Endodermal cell (in vitro differentiated cells): ENCODE measurements at regions not wholly inside any gene's neighbourhood (a gene's known extent, or its start where the extent isn't known, plus 50 kb on each side); places are given as distances from the start of the nearest gene placed in this dataset.

Experiments used
- DNase-seq: peaks from one replicate; pipeline ENCODE4 v3.0.0-alpha.2; 2017
- H3K27ac ChIP-seq: 2 replicates; pipeline ENCODE4 v1.5.1; 2013; ENCODE audit warnings: mild to moderate bottlenecking, low read depth, low read length, moderate library complexity
- H3K27me3 ChIP-seq: 2 replicates; pipeline ENCODE4 v1.6.1; 2013; ENCODE audit warnings: mild to moderate bottlenecking, low read length, moderate library complexity; ENCODE audit not compliant: insufficient read depth, control insufficient read depth, poor library complexity, severe bottlenecking
- H3K36me3 ChIP-seq: 2 replicates; pipeline ENCODE4 v1.7.0; 2013; ENCODE audit warnings: mild to moderate bottlenecking, low read length, moderate library complexity; ENCODE audit not compliant: control insufficient read depth, insufficient read depth
- H3K4me1 ChIP-seq: one replicate; pipeline ENCODE4 v1.7.0; 2013; ENCODE audit warnings: low read length; ENCODE audit not compliant: control insufficient read depth, insufficient read depth
- H3K4me3 ChIP-seq: 2 replicates; pipeline ENCODE4 v1.5.1; 2013; ENCODE audit warnings: mild to moderate bottlenecking, low read length, moderate library complexity
- H3K9ac ChIP-seq: 2 replicates; pipeline ENCODE4 v1.6.1; 2013; ENCODE audit warnings: mild to moderate bottlenecking, low read length, moderate library complexity; ENCODE audit not compliant: poor library complexity, severe bottlenecking; ENCODE audit errors: extremely low read depth
- H3K9me3 ChIP-seq: 2 replicates; pipeline ENCODE4 v1.6.1; 2013; ENCODE audit warnings: mild to moderate bottlenecking, low read length, moderate library complexity; ENCODE audit not compliant: control insufficient read depth
- H3K27ac Mint-ChIP-seq: 2 replicates; pipeline ENCODE4 v1.8.0; 2020; ENCODE audit warnings: mixed read lengths
- H3K27me3 Mint-ChIP-seq: 2 replicates; pipeline ENCODE4 v1.8.0; 2021; ENCODE audit warnings: mild to moderate bottlenecking, mixed read lengths; ENCODE audit not compliant: insufficient read depth
- H3K36me3 Mint-ChIP-seq: 2 replicates; pipeline ENCODE4 v1.8.0; 2020; ENCODE audit warnings: low read depth, mixed read lengths
- H3K4me1 Mint-ChIP-seq: 2 replicates; pipeline ENCODE4 v1.8.0; 2020; ENCODE audit warnings: mixed read lengths
- H3K4me3 Mint-ChIP-seq: 2 replicates; pipeline ENCODE4 v1.8.0; 2020; ENCODE audit warnings: mild to moderate bottlenecking, moderate library complexity, mixed read lengths
- H3K9me3 Mint-ChIP-seq: 2 replicates; pipeline ENCODE4 v1.8.0; 2020; ENCODE audit warnings: mild to moderate bottlenecking, mixed read lengths
- CTCF ChIP-seq: fragments of 200-600 bp; sonication (generic); conservative IDR thresholded peaks from 2 replicates; pipeline ENCODE4 v1.5.0; 2021; ENCODE audit warnings: antibody characterized with exemption, mild to moderate bottlenecking
- WGBS, 2 experiments: methylation state at CpG; one replicate each; pipeline versions ENCODE4 v1.1.5 to v1.1.7; 2013; ENCODE audit warnings: missing lambda C conversion rate in 2 of 2, mixed read lengths in 1 of 2; ENCODE audit not compliant: insufficient coverage in 1 of 2, insufficient read length in 1 of 2; 5-methylcytosine and 5-hydroxymethylcytosine counted together

DNA sequence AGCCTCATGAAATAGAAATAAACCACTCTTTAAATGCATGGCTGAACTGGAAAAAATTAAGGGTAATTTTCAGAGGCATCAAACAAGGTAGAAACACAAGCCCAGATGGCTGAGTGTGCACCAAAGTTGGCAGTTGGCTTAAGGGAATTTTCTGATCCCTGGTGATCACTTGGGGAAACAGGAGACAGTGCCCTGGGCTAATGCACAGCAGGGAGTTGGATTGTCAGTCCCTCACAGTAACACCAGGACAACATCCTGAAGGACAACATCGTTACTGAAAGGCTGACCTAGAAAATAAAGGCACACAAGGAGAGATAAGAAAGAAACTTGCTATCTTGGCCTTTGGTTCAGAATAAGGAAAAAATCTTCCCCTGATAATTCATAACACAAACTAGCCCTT lies 417.0 kb downstream of the SLC4A3 start:
- Histone ChIP-seq H3K27me3 (no peaks in the 10 kb centered on the region), H3K4me3 (no peak overlapping the region), H3K36me3 (no peaks in the 10 kb centered on the region), H3K9ac (no peak overlapping the region), H3K4me1 (peaks cover 14% of the 10 kb centered on the region), H3K9me3 (no peaks in the 10 kb centered on the region), H3K27ac (no peak overlapping the region)
- Mint-ChIP-seq H3K27me3 (no peaks in the 10 kb centered on the region), H3K9me3 (no peaks in the 10 kb centered on the region), H3K4me3 (no peak overlapping the region), H3K36me3 (no peaks in the 10 kb centered on the region), H3K27ac (no peak overlapping the region), H3K4me1 (peaks cover 37% of the 10 kb centered on the region)
- TF ChIP-seq CTCF = no peak
- 33 to 36% methylated on average over 1 of the region's 1 CpG for WGBS, 2 experiments
- peak; percentile 59 for DNase-seq

DNA sequence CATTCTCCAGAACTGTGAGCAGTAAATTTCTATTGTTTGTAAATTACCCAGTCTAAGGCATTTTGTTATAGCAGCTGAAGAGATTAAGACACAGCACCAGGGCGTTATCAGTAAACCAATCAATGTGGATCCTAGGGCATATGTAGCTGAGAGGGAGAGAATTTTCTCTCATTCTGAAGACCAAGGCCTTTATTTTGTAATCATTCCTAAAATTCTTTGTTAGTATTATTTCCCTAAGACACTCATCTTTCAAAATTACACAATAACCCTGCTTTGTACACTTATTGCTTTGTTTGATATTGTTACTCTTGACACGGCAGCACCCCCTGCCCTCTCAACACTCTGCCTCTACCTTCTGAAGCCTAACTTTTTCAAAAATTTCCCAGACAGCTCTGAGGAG lies 419.1 kb downstream of the SLC4A3 start:
- 91 to 94% methylated on average over 2 of the region's 2 CpGs for WGBS, 2 experiments
- H3K9me3 Mint-ChIP-seq = no peaks in the 10 kb centered on the region

GRCh38 chr2:220051716-220052115 lies 424.3 kb downstream of the SLC4A3 start:
- no peaks in the 10 kb centered on the region for H3K4me1 Mint-ChIP-seq
- TF ChIP-seq CTCF = no peak
- H3K36me3 Mint-ChIP-seq = no peaks in the 10 kb centered on the region
- Histone ChIP-seq H3K27ac (no peak overlapping the region), H3K9me3 (peaks cover 18% of the 10 kb centered on the region), H3K9ac (no peak overlapping the region), H3K27me3 (no peaks in the 10 kb centered on the region), H3K36me3 (no peaks in the 10 kb centered on the region), H3K4me1 (no peaks in the 10 kb centered on the region), H3K4me3 (no peak overlapping the region)
- H3K27ac Mint-ChIP-seq = no peak overlapping the region
- 90 to 100% methylated on average over 3 of the region's 3 CpGs for WGBS, 2 experiments
- H3K27me3 Mint-ChIP-seq = no peaks in the 10 kb centered on the region
- no peak for DNase-seq
- no peak overlapping the region for H3K4me3 Mint-ChIP-seq
- peaks cover 16% of the 10 kb centered on the region for H3K9me3 Mint-ChIP-seq

More for the DNA sequence above, 419.1 kb downstream of the SLC4A3 start:
- H3K27me3 Mint-ChIP-seq = no peaks in the 10 kb centered on the region
- DNase-seq = no peak
- no peaks in the 10 kb centered on the region for H3K36me3 Mint-ChIP-seq
- H3K27ac Mint-ChIP-seq = no peak overlapping the region
- Histone ChIP-seq H3K36me3 (no peaks in the 10 kb centered on the region), H3K4me1 (peaks cover 10% of the 10 kb centered on the region), H3K9me3 (no peaks in the 10 kb centered on the region), H3K9ac (no peak overlapping the region), H3K4me3 (no peak overlapping the region), H3K27ac (no peak overlapping the region), H3K27me3 (no peaks in the 10 kb centered on the region)
- TF ChIP-seq CTCF = no peak
- H3K4me3 Mint-ChIP-seq = no peak overlapping the region
- peaks cover 34% of the 10 kb centered on the region for H3K4me1 Mint-ChIP-seq
